Loucy (cell line): ENCODE measurements at regions not wholly inside any gene's neighbourhood (a gene's known extent, or its start where the extent isn't known, plus 50 kb on each side); places are given as distances from the start of the nearest gene placed in this dataset.

Experiments
- H2AFZ ChIP-seq: fragments of 200-600 bp; sonication (generic); 2 replicates; pipeline ENCODE4 v1.6.0; 2016; ENCODE audit warnings: antibody characterized with exemption, mild to moderate bottlenecking, low read length, moderate library complexity
- H3F3A ChIP-seq: fragments of 200-600 bp; 2 replicates; pipeline ENCODE4 v1.6.0; 2016; ENCODE audit warnings: antibody characterized with exemption, low read depth, mild to moderate bottlenecking
- H3K27me3 ChIP-seq: fragments of 200-600 bp; sonication (generic); 2 replicates; pipeline ENCODE4 v1.6.1; 2014; ENCODE audit warnings: low read length, mild to moderate bottlenecking; ENCODE audit not compliant: insufficient read depth, poor library complexity, severe bottlenecking
- H3K36me3 ChIP-seq: fragments of 200-600 bp; sonication (generic); 2 replicates; pipeline ENCODE4 v1.6.1; 2016; ENCODE audit warnings: low read length; ENCODE audit not compliant: insufficient read depth
- H3K4me1 ChIP-seq: fragments of 200-600 bp; sonication (generic); 2 replicates; pipeline ENCODE4 v1.5.1; 2014; ENCODE audit warnings: low read length, mild to moderate bottlenecking; ENCODE audit not compliant: insufficient read depth, poor library complexity, severe bottlenecking
- H3K4me2 ChIP-seq: fragments of 200-600 bp; sonication (generic); 2 replicates; pipeline ENCODE4 v1.6.0; 2014; ENCODE audit warnings: antibody characterized with exemption, low read length, low read depth, mild to moderate bottlenecking; ENCODE audit not compliant: poor library complexity, severe bottlenecking
- H3K4me3 ChIP-seq: fragments of 200-600 bp; sonication (generic); 2 replicates; pipeline ENCODE4 v1.5.1; 2014; ENCODE audit warnings: low read length, mild to moderate bottlenecking, mixed read lengths; ENCODE audit not compliant: poor library complexity, severe bottlenecking
- H3K79me2 ChIP-seq: fragments of 200-600 bp; sonication (generic); 2 replicates; pipeline ENCODE4 v1.6.1; 2014; ENCODE audit warnings: low read length; ENCODE audit not compliant: insufficient read depth
- H3K9ac ChIP-seq: fragments of 200-600 bp; sonication (generic); 2 replicates; pipeline ENCODE4 v1.6.0; 2014; ENCODE audit warnings: mild to moderate bottlenecking, low read depth, low read length, moderate library complexity; ENCODE audit not compliant: poor library complexity, severe bottlenecking
- H3K9me2 ChIP-seq: fragments of 200-600 bp; sonication (generic); replicated peaks from 2 replicates; pipeline ENCODE4 v1.6.1; 2016; ENCODE audit warnings: low read depth, low read length, mixed read lengths
- H3K9me3 ChIP-seq: fragments of 200-600 bp; sonication (generic); 2 replicates; pipeline ENCODE4 v1.6.1; 2014; ENCODE audit warnings: mild to moderate bottlenecking, antibody characterized with exemption, low read length, low read depth; ENCODE audit not compliant: insufficient read depth
- H4K20me1 ChIP-seq: fragments of 200-600 bp; sonication (generic); 2 replicates; pipeline ENCODE4 v1.6.0; 2014; ENCODE audit warnings: antibody characterized with exemption, low read length, mild to moderate bottlenecking; ENCODE audit not compliant: insufficient read depth, poor library complexity, severe bottlenecking
- CTCF ChIP-seq: fragments of 200-600 bp; sonication (generic); conservative IDR thresholded peaks from 2 replicates; pipeline ENCODE4 v1.5.1; 2014; ENCODE audit warnings: mild to moderate bottlenecking, antibody characterized with exemption, low read length
- EZH2phosphoT487 ChIP-seq: fragments of 200-600 bp; IDR thresholded peaks from 2 replicates; pipeline ENCODE4 v1.6.1; 2018; ENCODE audit warnings: antibody characterized with exemption, mild to moderate bottlenecking, moderate library complexity, borderline replicate concordance

DNA sequence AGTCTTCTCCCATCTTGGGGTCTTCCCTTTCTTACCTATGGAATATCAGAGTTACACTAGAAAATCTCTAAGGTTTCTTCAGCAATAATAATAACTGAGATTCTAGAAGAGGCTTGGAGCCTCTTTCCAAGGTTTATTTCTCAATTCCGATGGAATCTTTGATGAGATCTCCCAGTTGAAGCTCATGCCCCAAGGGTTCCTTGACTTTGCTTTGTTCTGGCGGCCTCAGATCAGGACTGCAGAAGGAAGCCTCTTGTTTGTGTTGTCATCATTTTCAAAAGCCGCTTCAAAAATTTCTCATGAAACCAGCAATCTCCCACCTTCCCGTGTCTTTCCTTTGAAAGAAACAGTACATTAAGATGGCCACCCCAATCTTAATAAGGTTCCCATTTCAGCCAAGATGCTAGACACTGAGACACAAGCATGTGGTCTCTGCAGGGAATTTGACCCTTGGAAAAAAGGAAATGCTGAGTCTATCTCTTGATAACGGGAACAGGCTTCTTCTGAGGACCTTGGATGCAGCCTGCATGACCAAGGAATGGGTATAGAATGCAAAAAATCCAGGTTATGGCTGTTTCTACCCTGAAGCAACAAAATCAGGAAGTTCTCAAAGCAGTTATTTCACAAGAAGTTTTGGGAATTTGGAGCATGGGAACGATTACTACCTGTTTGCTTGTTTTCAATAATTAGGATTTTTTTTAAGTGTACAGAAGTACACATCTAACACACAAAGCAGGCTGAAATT is 141.6 kb downstream of the CD24 start:
- no peak for TF ChIP-seq EZH2phosphoT487
- no peaks in the 10 kb centered on the region for H4K20me1 ChIP-seq
- no peak overlapping the region for H3K9ac ChIP-seq
- H3K9me3 ChIP-seq: no peaks in the 10 kb centered on the region
- H3K4me2 ChIP-seq: no peak overlapping the region
- H3F3A ChIP-seq: no peaks in the 10 kb centered on the region
- no peak overlapping the region for H3K4me3 ChIP-seq
- no peaks in the 10 kb centered on the region for H3K79me2 ChIP-seq
- H3K4me1 ChIP-seq: no peaks in the 10 kb centered on the region
- no peaks in the 10 kb centered on the region for H3K36me3 ChIP-seq
- no peak overlapping the region for H2AFZ ChIP-seq
- H3K9me2 ChIP-seq: no peaks in the 10 kb centered on the region
- no peaks in the 10 kb centered on the region for H3K27me3 ChIP-seq

GRCh38 chr6:106830930-106831329 is 143.6 kb downstream of the CD24 start:
- Histone ChIP-seq H2AFZ (no peak overlapping the region), H3K4me1 (no peaks in the 10 kb centered on the region)
- TF ChIP-seq CTCF (no peak), EZH2phosphoT487 (no peak)

GRCh38 chr6:106829451-106829850 is 145.1 kb downstream of the CD24 start:
- Histone ChIP-seq H3K4me2 (no peak overlapping the region), H3K79me2 (no peaks in the 10 kb centered on the region), H4K20me1 (no peaks in the 10 kb centered on the region), H3K9me3 (no peaks in the 10 kb centered on the region), H3F3A (no peaks in the 10 kb centered on the region), H3K9me2 (no peaks in the 10 kb centered on the region), H2AFZ (no peak overlapping the region), H3K4me3 (no peak overlapping the region), H3K4me1 (no peaks in the 10 kb centered on the region), H3K27me3 (no peaks in the 10 kb centered on the region), H3K36me3 (no peaks in the 10 kb centered on the region), H3K9ac (no peak overlapping the region)
- TF ChIP-seq EZH2phosphoT487 (no peak), CTCF (no peak)

More at GRCh38 chr6:106830930-106831329, 143.6 kb downstream of the CD24 start:
- Histone ChIP-seq H3K4me2 (no peak overlapping the region), H3K36me3 (no peaks in the 10 kb centered on the region), H3K9ac (no peak overlapping the region), H3K79me2 (no peaks in the 10 kb centered on the region), H3K27me3 (no peaks in the 10 kb centered on the region), H3K4me3 (no peak overlapping the region), H3K9me2 (no peaks in the 10 kb centered on the region), H4K20me1 (no peaks in the 10 kb centered on the region), H3F3A (no peaks in the 10 kb centered on the region), H3K9me3 (no peaks in the 10 kb centered on the region)

DNA sequence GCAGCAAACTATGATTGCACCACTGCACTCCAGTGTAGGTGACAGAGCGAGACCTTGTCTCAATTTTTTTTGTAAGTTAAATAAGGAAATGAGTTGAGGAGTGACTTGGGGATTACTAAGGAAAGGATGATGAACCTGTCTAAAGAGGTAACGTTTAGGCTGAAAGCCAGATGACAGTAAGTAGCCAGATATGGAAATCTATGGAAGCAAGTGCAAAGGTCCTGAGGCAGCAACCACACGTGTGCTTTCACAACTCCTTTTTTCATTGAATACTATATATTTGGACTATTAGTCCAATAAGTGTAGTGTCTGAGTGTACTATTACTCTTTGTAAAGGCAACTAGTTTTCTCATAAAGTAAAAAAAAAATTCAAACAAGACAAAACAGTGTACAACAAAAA is 147.4 kb downstream of the CD24 start:
- H3K4me1 ChIP-seq: no peaks in the 10 kb centered on the region
- no peaks in the 10 kb centered on the region for H3K36me3 ChIP-seq
- H3K9me3 ChIP-seq: no peaks in the 10 kb centered on the region
- H2AFZ ChIP-seq: no peak overlapping the region
- H3K27me3 ChIP-seq: no peaks in the 10 kb centered on the region
- no peaks in the 10 kb centered on the region for H4K20me1 ChIP-seq
- no peaks in the 10 kb centered on the region for H3F3A ChIP-seq
- no peak overlapping the region for H3K4me3 ChIP-seq
- TF ChIP-seq CTCF (no peak), EZH2phosphoT487 (no peak)
- H3K9me2 ChIP-seq: no peaks in the 10 kb centered on the region
- H3K4me2 ChIP-seq: no peak overlapping the region
- no peak overlapping the region for H3K9ac ChIP-seq
- H3K79me2 ChIP-seq: no peaks in the 10 kb centered on the region
